Prostate gland (tissue), 2 donors: ENCODE measurements at regions not wholly inside any gene's neighbourhood (a gene's known extent, or its start where the extent isn't known, plus 50 kb on each side); places are given as distances from the start of the nearest gene placed in this dataset.

Experiments used
- POLR2A ChIP-seq: fragments of 450-650 bp; IDR thresholded peaks from one replicate; pipeline ENCODE4 v1.6.1; 2016; ENCODE audit warnings: antibody characterized with exemption, mild to moderate bottlenecking
- TF ChIP-seq, protein P1 (sequence below), 4 experiments: fragments of 200-600 bp in 2 of 4; fragments of 450-650 bp in 2 of 4; sonication (generic) in 2 of 4; IDR thresholded peaks; 1 replicate in 3 of 4; 2 replicates in 1 of 4; pipeline ENCODE4 v1.5.1; 2016 to 2019; ENCODE audit warnings: antibody characterized with exemption in 4 of 4, mild to moderate bottlenecking in 2 of 4, moderate library complexity in 2 of 4

DNA sequence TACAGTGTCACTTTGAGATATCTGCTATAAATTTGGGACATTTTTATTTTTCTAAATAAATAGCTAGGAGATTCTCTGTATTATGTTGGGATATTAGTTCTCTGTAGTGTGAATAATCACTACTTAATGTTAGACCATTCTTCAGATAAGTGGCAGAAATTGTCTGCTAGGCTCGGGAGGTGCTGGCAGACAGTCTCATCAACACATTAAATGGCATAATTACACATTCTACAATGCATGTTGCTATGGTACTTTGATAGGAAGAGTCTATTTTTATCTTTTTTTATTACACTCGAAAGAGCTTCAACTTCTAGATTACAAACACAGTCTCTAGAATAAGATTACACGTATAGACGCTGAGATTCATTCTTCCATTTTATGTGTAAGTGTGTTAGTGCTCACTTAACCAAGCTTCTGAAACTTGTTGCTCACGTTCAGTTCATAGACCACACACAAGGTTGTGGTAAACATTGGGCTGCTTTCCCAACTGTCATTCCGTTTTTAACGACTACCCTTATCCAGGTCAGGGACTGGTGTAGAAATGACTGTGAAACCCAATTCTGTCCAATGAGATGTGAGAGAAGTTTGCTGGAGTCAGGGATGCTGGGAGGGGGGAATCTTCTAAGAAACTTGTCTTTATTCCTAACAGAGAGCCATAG lies 78.6 kb downstream of the TPBG start:
- TF ChIP-seq, protein P1, sequence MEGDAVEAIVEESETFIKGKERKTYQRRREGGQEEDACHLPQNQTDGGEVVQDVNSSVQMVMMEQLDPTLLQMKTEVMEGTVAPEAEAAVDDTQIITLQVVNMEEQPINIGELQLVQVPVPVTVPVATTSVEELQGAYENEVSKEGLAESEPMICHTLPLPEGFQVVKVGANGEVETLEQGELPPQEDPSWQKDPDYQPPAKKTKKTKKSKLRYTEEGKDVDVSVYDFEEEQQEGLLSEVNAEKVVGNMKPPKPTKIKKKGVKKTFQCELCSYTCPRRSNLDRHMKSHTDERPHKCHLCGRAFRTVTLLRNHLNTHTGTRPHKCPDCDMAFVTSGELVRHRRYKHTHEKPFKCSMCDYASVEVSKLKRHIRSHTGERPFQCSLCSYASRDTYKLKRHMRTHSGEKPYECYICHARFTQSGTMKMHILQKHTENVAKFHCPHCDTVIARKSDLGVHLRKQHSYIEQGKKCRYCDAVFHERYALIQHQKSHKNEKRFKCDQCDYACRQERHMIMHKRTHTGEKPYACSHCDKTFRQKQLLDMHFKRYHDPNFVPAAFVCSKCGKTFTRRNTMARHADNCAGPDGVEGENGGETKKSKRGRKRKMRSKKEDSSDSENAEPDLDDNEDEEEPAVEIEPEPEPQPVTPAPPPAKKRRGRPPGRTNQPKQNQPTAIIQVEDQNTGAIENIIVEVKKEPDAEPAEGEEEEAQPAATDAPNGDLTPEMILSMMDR (IDR thresholded peaks at IDR 0.05) = no peak
- TF ChIP-seq POLR2A = no peak
